Activated naive CD4-positive, alpha-beta T cell treated with anti-CD3 and anti-CD28 coated beads, Interleukin-2, amount 50 U/mL, for 16 hours (primary cell): ENCODE measurements at regions not wholly inside any gene's neighbourhood (a gene's known extent, or its start where the extent isn't known, plus 50 kb on each side); places are given as distances from the start of the nearest gene placed in this dataset.
"Not testable (repeated sequence)": the region's sequence is repeated elsewhere in the genome, so short reads cannot be mapped to it uniquely, and the experiment has no call there.

ENCODE experiments used
- DNase-seq: peaks from one replicate; pipeline ENCODE4 v3.0.0-alpha.2; 2020

DNA sequence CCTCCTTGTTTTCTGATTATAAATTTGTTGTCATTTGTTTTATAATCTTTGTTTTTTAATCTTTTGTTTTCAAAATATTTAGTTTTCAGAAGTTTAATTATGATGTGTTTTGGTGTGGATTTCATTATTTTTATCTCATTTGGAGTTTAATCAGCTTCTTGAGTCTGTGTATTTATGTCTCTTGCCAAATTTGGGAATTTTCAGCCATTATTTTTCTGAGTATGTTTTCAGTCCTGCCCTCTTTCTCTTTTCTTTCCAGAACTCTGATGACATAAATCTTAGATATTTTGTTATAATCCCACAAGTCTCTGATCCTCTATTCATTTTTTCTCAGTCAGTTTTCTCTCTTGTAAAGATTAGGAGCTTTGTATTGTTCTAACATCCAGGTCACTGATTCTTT, 89.8 kb downstream of the RHOU start:
- no peak for DNase-seq

DNA sequence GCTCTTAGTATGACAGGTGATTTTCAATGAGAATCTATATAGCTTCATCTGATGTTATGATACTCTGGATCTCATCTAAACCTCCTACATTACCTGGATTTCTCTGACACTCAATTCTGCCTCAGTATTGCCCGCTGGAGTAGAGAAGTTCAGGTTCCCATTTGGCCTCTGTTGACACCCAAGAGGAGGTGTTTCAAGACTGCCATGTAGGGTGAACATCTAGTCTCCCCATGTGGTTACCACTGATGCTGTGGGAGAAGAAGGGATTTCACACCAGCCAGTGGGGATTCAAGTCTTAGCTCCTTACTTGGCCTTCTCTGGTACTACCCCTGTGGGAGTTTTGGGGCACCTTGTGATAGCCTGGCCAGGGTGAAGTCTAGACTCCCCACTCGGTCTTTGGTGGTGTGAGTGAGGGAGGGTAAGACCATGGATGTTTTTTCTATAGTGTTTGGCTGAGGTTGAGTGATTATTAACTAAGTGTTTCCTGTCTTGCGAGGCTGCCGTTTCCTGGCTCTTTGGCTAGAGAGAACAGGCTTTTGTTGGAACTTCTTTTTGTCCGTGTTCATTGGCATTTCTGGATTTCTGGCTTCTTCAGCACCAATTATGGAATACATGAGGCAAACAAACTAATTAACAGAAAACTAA, 90.7 kb downstream of the RHOU start:
- no peak for DNase-seq

DNA sequence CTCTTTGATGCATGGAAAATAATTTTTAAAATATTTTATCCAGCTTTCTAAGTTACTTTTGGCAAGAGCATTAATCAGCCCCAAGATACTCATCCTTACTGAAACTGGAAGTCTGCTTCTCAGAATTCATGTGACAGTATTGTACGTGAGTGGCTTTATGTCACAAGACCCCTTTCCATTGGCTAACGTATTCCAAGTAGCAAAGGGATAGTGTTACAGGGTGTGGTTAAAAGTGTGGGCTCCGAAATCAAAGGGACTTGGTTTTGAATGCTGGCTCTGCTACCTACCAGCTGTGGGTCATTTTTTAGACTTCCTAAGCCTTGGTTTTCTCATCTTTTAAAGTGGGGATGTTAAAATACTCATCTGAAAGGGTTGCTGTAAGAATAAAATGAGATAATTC, 91.7 kb downstream of the RHOU start:
- no peak for DNase-seq

DNA sequence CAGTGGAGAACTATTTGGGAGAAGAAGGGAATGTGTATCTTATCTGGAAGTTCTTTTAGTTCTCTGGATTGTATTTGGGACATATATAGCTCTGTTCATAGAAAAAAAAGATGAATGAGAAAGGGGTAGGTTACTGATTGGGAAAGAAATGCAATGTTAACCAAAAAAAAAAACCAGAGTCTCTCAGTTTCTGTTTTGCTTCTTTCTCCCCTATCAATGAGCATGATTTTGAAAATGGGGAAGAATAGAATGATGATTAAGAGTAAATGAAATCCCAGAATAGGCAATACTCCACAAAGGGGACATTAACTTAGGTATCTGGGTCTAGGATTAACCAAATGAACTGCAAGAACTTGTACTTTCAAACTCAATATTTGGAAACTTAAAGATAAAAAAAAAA, 92.9 kb downstream of the RHOU start:
- DNase-seq = no peak

DNA sequence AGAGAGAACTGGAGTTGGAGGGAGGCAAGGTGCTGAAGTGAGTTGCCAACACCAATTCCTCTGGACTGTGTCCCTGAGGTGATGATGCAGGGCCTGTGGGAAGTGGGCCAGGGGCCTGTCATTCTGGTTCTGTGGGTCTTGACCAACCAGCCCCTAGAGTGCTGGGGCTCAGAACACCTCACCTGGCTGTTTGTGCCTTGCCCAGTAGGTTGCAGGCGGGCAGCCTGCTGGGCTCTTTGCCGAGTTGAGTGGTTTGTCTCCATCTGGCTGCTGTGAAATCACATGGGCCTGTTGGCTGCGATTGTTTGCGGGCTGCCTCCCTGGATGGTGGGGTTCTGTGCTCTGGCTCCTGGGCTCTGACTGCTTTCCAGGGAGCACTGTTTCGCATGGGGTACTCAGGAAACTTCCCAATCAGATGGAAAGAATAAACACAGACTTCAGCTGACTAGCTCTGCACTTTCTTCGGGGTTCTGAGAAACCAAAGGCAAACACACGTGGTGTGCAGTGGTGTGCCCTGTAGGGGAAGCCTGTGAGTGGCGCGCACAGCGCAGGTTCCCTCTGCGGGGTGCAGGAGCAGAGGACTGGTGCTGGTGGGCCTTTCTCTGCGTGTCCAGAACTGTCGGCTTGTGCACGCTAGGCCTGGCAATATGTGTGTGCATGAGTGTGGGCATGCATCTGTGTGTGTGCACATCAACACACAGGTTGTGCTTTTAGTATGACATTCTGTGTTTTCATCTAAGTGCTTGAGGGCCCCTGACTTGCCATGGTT, 95.1 kb downstream of the RHOU start:
- no peak for DNase-seq

DNA sequence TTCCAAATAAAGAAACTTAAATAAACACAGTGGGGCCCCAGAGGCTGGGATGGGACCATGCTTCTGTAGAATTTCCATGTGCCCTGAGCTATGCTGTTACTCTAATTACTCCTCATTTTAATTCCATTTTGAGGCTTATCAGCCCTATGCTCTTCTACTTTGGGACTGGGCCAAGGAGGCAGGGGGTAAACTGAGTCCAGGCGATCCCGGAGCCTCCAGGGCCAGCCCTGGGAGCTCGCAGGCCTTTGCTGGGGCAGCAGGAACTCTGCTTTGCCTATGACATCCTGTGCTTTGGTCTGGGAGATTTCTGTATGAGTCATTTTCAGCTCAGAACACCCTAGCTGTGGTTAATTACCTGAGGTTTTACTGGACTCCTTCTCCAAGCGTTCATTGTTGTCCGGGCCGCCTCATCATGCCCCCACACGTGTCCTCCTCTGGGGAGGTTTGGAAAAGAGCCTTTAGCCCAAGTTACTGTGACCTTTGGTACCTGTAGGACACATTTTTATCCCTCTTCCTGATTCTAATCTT, 95.7 kb downstream of the RHOU start:
- DNase-seq = no peak

DNA sequence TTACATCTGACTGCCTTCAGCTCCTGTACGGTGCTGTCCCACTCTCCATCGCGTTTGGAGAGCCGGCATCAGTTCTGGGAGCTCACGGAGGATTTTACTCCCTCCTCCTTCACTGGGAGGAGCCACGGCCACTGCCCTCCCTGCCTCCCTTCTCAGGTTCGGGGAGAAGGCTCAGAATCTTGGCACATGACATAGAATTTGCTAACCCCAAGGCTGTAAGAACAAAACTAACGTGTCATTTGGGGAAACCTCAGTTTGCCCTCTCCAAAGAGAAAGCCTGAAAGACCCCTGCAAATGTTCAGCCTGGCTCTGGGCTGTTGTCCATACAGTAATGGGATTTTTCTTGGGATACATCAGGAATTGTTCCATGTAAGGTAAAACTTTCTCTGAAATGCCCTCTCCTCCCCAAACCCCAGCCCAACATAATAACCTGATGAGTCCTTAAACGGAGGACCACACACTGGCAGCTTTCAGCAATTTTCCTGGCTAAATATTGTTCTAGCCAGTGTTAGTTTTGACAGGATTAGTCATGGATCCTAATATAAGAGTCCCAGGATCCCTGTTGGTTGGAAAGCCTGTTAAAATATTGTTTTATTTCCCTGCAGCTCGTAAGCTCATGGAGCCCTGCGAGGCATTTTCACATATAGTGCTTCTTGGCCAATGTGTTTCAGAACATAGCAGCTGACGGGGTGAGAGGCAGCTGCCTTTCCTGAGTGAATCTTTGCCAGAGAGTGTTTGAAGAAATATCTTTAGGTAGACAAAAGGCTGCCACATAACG, 98.8 kb downstream of the RHOU start:
- DNase-seq = no peak

DNA sequence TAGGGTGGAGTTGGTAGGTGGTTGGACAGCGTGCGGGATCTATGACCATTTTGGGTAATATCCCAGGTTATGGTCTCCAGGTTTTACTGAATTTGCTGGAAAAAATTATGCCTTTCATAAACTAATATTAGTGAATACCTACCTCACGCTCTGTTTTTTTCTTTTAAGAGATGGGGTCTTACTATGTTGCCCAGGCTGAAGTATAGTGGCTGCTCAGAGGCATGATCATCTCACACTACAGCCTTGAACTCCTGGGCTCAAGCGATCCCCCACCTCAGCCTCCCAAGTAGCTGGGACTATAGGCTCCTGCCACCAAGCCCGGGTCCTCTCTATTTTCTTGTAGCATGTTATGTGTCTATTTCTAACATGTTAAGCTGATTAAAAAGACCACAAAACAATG, 100.2 kb downstream of the RHOU start:
- no peak for DNase-seq

DNA sequence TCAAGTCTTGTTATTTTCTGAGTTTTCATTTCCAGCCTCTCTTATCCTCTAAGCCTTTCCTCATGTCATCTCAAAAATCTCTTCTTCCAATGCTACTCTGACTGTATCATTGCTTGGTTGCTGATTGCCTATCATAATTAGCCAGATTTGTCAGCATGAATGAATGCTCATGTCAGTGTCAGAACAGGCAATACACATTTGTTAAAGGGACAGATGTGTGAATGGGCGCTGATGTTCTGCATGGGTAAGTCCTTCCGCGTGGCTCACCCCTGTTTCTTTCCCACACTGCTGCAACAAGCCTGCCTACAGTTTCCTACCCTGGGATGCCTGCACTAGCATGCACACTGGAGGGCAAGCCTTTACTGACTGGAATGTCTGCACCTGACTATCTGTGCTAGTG, 100.6 kb downstream of the RHOU start:
- no peak for DNase-seq

DNA sequence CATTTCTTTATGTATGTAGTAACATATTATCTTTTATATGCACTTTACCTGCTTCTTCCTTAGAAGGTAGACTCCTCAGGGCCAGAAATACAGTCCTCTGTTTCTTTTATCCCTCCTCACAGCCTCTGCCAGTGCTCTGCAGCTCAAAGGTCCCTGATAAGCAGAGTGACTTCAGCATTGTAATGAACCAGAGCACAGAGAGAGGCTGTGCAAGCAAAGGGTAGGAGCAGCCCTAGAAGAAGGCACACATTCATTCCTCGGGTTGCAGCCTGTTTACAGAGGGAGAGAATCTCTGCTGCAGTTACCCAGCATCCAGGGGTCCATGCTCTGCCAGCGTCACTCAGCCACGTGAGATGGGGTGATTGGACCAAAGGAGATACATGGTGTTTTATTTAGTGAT, 101.1 kb downstream of the RHOU start:
- DNase-seq = no peak

DNA sequence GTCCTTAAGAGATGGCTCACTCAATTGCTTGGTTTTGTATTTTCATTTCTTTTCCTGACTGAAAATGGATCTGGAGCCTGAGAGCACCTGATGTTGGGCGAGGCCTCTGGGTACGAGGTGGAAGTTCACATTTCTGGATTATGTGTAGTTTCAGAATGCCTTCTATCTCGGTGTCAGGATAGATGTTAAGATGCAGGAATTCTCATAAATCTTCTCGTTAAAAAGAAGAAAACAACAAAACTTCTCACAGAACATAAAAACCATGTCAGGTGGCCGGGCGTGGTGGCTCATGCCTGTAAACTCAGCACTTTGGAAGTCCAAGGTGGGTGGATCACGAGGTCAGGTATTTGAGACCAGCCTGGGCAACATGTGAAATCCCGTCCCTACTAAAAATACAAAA, 101.8 kb downstream of the RHOU start:
- no peak for DNase-seq

DNA sequence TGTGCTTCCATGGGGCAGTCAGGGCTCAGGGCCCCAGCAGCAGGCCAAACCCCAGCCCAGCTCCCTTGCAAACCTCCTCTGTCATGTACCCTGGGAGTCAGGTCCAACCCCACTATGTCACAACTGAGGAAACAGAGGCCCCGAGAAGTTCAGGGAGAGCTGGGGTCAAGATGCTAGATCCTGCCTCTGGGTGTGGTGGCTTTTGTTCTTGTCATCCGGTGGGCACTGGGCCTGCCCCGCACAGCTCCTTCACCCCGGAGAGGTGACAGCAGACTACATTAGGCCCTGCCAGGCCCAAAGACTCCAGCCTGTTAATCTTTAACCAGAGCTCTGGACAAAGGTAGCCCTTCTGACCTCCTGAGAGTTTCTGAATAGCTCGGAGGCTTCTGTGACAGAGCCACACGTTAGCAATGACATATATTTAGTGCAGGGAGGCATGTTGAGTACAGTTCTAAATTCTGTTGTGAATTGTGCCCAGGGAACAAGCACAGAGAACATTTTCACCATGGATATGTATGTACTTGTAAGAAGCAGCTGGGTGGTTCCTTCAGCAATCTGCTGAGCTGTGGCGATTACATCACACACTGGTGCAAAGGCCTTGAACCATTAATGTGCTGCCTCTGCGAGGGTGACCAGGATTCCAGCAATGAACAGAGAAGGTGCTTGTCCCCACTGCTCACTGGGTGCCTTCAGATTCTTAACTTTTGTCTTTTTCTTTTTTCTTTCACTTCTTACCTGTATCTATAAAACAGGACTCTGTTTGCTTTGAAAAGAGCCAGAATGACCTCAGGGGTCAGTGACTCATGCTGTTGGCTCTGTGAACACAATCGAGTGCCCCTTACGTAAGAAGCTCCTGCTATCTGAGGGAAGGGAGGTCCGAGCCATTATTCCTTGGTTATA, 102.8 kb downstream of the RHOU start:
- DNase-seq = no peak

DNA sequence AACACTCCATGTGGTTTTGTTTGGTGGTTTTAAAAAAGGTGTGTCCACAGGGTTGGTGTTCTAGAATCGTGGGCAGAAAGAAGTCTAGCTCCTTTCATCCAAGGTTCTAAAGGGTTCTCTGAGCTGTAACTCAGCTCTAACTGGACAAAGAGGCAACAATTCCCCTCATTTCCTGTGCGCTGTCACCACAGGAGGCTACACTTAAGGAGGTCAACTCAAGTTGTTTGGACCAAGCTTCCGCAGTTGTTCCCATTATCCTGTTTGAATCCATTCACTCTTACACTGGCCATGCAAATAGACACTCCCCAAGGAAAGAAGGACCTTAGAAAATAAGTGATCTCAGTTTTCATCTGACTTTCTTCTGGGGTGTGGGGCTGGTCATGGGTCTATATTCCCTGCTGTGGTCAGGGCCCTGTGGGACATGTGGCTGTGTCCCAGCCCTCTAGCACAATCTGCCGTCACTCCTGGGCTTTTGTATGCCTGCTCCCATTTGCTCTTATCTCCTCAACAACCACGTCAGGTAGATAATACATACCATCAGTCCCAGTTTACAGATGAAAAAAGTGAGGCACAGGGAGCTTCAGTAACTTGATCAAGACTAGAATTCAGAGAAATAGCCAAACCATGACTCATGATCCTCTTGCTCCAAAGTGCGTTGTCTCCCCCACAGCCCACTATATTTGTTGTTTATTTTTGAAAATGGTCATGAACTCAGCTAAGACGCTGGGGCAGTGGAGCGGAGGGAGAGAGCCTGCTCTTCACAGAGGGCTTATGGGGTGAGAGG, 103.6 kb downstream of the RHOU start:
- DNase-seq = no peak

DNA sequence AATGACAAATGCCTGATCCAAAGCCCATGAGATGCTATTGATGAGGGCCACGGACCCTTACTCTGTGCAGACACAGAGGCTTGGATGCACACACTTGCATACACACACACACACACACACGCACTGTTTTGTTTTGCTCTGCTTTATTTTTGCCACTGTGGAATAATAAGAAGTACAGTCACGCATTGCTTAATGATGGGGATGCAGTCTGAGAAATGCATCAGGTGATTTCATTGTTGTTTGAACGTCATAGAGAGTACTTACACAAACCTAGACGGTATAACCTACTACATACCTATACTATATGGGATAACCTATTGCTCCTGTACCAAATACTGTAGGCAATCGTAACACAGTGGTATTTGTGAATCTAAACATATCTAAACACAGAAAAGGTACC, 104.4 kb downstream of the RHOU start:
- no peak for DNase-seq

DNA sequence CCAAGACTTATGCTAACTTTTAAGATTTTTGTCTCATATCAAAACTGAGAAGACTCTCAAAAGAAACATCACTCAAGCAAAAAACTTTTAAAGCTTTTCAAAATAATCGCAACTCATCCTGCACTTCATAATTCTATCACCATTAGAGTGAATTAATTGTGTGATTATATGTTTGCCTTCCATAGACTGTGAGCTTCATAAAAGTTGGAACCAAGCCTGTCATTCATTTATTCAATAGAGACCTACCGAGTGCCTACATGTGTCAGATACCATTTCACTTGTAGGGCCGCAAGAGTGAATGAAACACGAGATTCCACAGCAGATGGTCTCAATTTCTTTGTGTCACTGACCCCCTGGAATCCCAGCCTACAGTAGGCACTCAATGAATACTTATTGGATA, 106.4 kb downstream of the RHOU start:
- no peak for DNase-seq

DNA sequence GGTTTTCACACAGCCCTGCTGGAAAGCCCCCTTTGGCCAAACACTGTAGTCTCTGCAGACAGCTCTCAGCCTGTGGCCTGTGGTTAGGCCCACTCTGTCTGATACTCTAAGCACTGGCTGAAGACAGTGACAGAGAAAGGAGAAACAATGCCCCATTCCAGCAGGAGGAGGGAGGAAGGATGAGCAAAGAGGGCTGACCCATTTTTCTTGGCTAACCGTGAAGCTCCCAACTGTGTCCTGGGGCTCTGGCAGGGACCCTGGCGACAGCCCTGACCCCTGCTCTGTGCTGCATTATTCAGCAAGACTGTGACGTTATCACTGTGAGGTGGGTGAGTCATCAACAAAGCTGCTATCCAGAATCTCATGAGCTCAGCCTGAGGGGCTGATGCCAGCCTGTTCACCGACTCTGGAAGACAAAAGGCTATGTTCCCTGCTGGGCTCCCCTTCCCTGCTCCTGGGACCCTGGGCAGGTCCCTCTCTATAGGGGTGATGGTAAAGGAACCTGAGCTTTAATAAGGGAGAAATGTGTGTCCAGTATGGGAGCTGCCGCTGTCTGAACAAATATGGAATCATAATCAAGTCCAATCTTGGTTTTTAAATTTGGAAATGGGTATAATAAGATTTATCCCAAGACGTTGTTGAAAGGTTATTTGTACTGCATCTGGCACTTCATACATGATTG, 107.0 kb downstream of the RHOU start:
- no peak for DNase-seq

DNA sequence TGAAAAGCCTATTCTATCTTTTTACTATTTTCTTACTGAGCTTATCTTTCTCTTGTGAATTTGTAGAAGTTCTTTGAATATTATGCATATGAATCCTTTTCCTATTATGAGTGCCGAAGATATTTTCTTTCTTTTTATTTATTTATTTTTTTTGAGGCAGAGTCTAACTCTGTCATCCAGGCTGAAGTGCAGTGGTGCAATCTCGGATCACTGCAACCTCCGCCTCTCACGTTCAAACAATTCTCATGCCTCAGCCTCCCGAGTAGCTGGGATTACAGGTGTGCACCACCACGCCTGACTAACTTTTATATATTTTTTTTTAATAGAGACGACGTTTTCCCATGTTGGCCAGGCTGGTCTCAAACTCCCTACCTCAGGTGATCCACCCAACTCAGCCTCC, 109.8 kb downstream of the RHOU start:
- DNase-seq = no peak

DNA sequence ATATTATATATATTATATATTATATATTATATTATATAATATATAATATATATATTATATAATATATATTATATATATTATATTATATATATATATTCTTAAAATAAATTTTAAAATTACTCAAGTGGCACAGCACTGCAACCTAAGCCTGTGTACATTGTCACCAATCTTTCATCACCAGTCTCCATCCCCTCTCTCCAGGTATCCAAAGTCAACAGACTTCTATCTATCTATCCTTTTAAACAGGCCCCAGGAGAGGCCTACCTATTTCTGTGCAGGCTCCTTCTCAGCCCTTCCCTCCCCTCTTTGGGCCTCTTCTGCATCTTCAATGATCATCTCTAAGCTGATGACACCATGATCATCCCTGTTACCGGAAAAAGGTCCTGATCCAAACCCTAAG, 111.7 kb downstream of the RHOU start:
- no peak for DNase-seq

DNA sequence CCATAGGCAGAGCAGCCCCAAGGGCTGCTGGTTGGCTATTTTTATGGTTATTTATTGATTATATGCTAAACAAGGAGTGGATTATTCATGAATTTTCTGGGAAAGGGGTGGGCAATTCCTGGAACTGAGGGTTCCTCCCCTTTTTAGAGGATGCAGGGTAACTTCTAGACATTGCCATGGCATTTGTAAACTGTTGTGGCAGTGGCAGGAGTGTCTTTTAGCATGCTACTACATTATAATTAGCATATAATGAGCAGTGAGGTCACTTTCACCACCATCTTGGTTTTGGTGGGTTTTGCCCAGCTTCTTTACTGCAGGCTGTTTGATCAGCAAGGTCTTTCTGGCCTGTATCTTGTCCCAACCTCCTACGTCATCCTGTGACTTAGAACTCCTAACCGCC, 112.2 kb downstream of the RHOU start:
- DNase-seq = not testable (repeated sequence)

DNA sequence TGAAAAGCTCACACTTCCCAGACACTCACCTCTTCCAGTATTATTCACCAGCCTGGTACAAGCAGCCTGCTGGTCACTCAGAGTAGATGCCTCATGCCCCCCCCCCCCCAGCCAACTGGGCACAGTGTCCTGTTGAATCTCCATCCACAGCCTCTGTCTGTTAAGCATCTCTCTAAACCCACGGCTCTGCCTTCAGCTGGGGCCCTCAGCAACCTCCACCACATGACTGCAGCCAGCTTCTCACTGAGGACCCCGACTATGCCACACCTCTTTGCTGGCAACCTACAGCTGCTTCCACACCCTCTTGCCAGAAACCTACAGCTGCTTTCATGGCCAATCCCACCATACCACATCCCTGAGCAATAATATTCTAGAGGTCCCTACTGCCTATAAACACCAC, 113.1 kb downstream of the RHOU start:
- DNase-seq = no peak

DNA sequence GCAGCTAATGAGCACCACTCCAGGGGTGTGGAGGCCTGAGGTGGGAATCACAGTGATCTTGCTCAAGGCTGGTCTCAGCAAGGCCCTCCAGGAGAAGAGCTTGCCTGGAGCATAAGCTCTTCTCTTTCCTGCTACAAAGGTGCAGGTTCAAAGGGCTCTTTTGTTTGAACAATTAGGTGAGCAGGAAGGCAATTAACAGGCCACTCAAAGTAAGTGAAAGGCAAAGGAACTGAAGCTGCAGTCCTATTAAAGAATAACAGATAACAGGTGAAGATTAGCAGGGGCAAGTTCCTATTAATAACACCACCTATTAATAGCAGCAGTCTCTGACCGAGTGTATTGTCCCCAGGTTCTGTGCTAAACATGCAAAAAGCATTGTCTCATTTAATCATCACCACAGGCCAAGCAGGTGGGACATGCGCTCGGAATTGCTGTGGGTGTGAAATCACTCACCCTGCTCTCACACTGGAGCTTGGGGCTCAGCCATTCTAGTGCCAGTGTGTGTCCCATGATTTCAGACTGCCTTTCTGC, 113.8 kb downstream of the RHOU start:
- no peak for DNase-seq
